Epithelial cell of esophagus (primary cell): ENCODE measurements at regions not wholly inside any gene's neighbourhood (a gene's known extent, or its start where the extent isn't known, plus 50 kb on each side); places are given as distances from the start of the nearest gene placed in this dataset.

Source experiments
- DNase-seq: peaks from one replicate; pipeline ENCODE4 v3.0.0; 2010; ENCODE audit warnings: low read depth
- H3K4me3 ChIP-seq: 2 replicates; pipeline ENCODE4 v1.5.1; 2011; ENCODE audit warnings: mild to moderate bottlenecking, low read length, control low read depth
- TF ChIP-seq, protein P1 (sequence below): IDR thresholded peaks from 2 replicates; pipeline ENCODE4 v1.5.1; 2011; ENCODE audit warnings: low read depth, mild to moderate bottlenecking, low read length, control low read depth, inconsistent platforms; ENCODE audit not compliant: insufficient read depth; ENCODE audit errors: missing control alignments

DNA sequence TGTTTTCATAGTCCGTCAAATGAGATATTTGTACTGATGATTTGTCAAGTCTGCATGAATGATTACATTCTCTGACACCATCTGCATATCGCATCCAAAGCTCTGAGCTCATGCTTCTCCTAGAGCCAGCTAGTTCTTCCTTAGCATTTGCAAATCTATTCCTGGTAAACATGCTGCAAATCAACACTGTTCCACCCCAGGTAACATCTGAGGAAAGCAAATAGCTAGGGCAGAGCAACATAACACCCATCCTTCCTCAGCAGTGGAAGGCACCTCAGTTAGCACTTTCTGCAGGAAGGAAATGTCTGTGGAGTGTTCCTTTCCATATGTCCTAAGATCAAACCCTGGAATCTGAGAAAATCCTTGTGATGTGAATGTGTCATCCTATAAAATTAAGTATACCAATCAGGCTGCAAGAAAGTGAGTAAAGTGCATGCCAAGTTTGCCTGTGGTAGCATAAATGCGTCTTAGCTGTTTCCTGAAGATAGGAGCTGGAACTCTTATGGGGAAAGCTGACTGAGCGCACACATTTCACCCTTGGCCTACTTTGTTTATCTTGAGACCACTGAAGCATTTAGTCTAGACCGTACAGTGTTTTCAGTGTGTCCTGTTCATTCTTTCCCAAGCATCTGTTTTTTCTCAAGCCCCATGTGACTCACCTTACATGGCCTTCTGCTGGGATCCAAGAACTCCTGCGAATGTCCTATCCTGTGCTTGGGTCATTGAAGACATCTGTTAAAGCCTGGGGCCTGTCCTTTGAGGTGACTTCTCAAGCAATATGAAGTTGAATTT lies 50.9 kb upstream of the STARD4 start:
- no peak for DNase-seq
- H3K4me3 ChIP-seq, result no peak overlapping the region
- TF ChIP-seq, protein P1, sequence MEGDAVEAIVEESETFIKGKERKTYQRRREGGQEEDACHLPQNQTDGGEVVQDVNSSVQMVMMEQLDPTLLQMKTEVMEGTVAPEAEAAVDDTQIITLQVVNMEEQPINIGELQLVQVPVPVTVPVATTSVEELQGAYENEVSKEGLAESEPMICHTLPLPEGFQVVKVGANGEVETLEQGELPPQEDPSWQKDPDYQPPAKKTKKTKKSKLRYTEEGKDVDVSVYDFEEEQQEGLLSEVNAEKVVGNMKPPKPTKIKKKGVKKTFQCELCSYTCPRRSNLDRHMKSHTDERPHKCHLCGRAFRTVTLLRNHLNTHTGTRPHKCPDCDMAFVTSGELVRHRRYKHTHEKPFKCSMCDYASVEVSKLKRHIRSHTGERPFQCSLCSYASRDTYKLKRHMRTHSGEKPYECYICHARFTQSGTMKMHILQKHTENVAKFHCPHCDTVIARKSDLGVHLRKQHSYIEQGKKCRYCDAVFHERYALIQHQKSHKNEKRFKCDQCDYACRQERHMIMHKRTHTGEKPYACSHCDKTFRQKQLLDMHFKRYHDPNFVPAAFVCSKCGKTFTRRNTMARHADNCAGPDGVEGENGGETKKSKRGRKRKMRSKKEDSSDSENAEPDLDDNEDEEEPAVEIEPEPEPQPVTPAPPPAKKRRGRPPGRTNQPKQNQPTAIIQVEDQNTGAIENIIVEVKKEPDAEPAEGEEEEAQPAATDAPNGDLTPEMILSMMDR, result no peak

DNA sequence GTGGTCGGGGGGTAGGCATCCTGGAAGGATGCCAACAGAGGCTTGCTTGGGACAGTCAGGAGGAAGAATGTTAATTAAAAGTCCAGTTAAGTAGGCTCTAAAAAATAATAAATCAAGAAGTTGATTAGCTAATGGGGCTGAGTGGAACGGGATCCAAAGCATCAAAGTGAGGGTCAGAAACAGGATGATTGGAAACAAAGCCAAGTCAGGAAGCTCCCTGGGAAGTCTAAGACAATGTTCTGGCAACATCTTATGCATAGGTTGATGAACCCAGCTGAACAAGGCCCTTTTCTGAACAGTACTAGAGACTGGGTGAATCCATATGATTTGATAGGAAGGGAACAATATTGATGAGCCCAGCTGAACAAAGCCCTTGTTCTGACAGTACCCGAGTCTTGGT lies 50.2 kb upstream of the STARD4 start:
- TF ChIP-seq, protein P1, result no peak
- no peak overlapping the region for H3K4me3 ChIP-seq
- DNase-seq, result no peak
